B cell (primary cell): ENCODE measurements at regions not wholly inside any gene's neighbourhood (a gene's known extent, or its start where the extent isn't known, plus 50 kb on each side); places are given as distances from the start of the nearest gene placed in this dataset.

ENCODE experiments used
- CTCF ChIP-seq: fragments of 200-600 bp; IDR thresholded peaks from one replicate; pipeline ENCODE4 v1.8.0; 2022; ENCODE audit warnings: antibody characterized with exemption, mild to moderate bottlenecking
- EZH2 ChIP-seq: IDR thresholded peaks from 2 replicates; pipeline ENCODE4 v1.6.1; 2012; ENCODE audit warnings: borderline replicate concordance, low read depth, mild to moderate bottlenecking, moderate library complexity, low read length; ENCODE audit not compliant: insufficient read depth, poor library complexity, severe bottlenecking

GRCh38 chr1:79539001-79539400 lies 532.5 kb upstream of the ADGRL4 start:
- TF ChIP-seq CTCF (no peak), EZH2 (no peak)
